EH (cell line): ENCODE measurements at regions not wholly inside any gene's neighbourhood (a gene's known extent, or its start where the extent isn't known, plus 50 kb on each side); places are given as distances from the start of the nearest gene placed in this dataset.

Source experiments
- DNase-seq: peaks from one replicate; pipeline ENCODE4 v3.0.0-alpha.2; 2015; ENCODE audit warnings: low read depth

GRCh38 chr4:136301749-136302495 lies 1230.4 kb downstream of the PCDH18 start:
- no peak for DNase-seq

GRCh38 chr4:136283977-136284376 lies 1248.3 kb downstream of the PCDH18 start:
- no peak for DNase-seq

- no peak for DNase-seq
Observed at GRCh38 chr4:136281889-136282288, 1250.4 kb downstream of the PCDH18 start.

- no peak for DNase-seq
Observed at GRCh38 chr4:136281307-136281706, 1251.0 kb downstream of the PCDH18 start.

- DNase-seq = no peak
Observed at GRCh38 chr4:136277741-136278140, 1254.6 kb downstream of the PCDH18 start.

GRCh38 chr4:136246876-136247275 lies 1285.4 kb downstream of the PCDH18 start:
- DNase-seq = no peak

GRCh38 chr4:136241221-136241986 lies 1290.9 kb downstream of the PCDH18 start:
- no peak for DNase-seq

GRCh38 chr4:136227315-136227714 lies 1305.0 kb downstream of the PCDH18 start:
- no peak for DNase-seq

GRCh38 chr4:136219592-136220125 lies 1312.6 kb downstream of the PCDH18 start:
- DNase-seq = no peak

- no peak for DNase-seq
Observed at GRCh38 chr4:136203199-136203598, 1329.1 kb downstream of the PCDH18 start.

GRCh38 chr4:136198358-136198757 lies 1333.9 kb downstream of the PCDH18 start:
- DNase-seq = no peak

- DNase-seq = no peak
Observed at GRCh38 chr4:136194962-136195361, 1337.3 kb downstream of the PCDH18 start.

GRCh38 chr4:136186650-136187049 lies 1345.6 kb downstream of the PCDH18 start:
- no peak for DNase-seq

- no peak for DNase-seq
Observed at GRCh38 chr4:136183513-136183912, 1348.8 kb downstream of the PCDH18 start.

- no peak for DNase-seq
Observed at GRCh38 chr4:136156947-136157346, 1375.3 kb downstream of the PCDH18 start.

- no peak for DNase-seq
Observed at GRCh38 chr4:136150046-136150445, 1382.2 kb downstream of the PCDH18 start.

GRCh38 chr4:136136601-136137000 lies 1395.7 kb downstream of the PCDH18 start:
- no peak for DNase-seq

GRCh38 chr4:136124251-136124745 lies 1408.0 kb downstream of the PCDH18 start:
- no peak for DNase-seq

- DNase-seq = no peak
Observed at GRCh38 chr4:136121426-136121825, 1410.9 kb downstream of the PCDH18 start.

- DNase-seq = no peak
Observed at GRCh38 chr4:136113921-136114320, 1418.4 kb downstream of the PCDH18 start.

GRCh38 chr4:136112116-136112515 lies 1420.2 kb downstream of the PCDH18 start:
- no peak for DNase-seq

- no peak for DNase-seq
Observed at GRCh38 chr4:136106753-136107152, 1425.5 kb downstream of the PCDH18 start.

- DNase-seq = no peak
Observed at GRCh38 chr4:136103616-136104015, 1428.7 kb downstream of the PCDH18 start.
